CD4-positive, alpha-beta T cell treated with Interleukin-10 for 1 hour (primary cell): ENCODE measurements at regions not wholly inside any gene's neighbourhood (a gene's known extent, or its start where the extent isn't known, plus 50 kb on each side); places are given as distances from the start of the nearest gene placed in this dataset.

Experiments used
- DNase-seq: peaks from one replicate; pipeline ENCODE4 v3.0.0-alpha.2; 2020

DNA sequence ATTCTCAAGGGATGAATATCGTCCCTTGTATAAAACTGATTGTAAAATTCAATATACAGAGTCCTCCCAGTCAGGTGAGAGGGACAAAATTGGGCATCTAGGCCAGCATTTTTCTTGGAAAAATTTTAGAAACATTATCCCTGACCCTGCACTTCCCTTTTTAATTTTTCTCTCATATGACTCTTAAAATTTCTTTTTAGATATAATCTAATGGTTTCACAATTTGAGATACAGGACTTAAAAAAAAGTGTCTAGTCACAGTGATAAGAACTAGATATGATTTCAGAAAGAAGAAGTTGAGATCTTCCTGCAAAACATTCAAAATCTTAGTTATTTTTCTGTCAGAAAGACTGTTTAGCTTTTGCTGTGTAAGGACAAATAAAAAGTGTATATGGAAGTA lies 270.8 kb upstream of the PPFIA2 start:
- no peak for DNase-seq

GRCh38 chr12:82028772-82029171 lies 269.6 kb upstream of the PPFIA2 start:
- no peak for DNase-seq

- DNase-seq: no peak
Measured at GRCh38 chr12:82027612-82028011, 268.5 kb upstream of the PPFIA2 start.

- DNase-seq: no peak
Measured at GRCh38 chr12:82025462-82025861, 266.3 kb upstream of the PPFIA2 start.

GRCh38 chr12:82019533-82019932 lies 260.4 kb upstream of the PPFIA2 start:
- peak; percentile 4 for DNase-seq

- DNase-seq: no peak
Measured at GRCh38 chr12:82015623-82016347, 256.6 kb upstream of the PPFIA2 start.

- no peak for DNase-seq
Measured at GRCh38 chr12:82012176-82012575, 253.0 kb upstream of the PPFIA2 start.

GRCh38 chr12:82009524-82009923 lies 250.4 kb upstream of the PPFIA2 start:
- no peak for DNase-seq

GRCh38 chr12:82008251-82008650 lies 249.1 kb upstream of the PPFIA2 start:
- no peak for DNase-seq

DNA sequence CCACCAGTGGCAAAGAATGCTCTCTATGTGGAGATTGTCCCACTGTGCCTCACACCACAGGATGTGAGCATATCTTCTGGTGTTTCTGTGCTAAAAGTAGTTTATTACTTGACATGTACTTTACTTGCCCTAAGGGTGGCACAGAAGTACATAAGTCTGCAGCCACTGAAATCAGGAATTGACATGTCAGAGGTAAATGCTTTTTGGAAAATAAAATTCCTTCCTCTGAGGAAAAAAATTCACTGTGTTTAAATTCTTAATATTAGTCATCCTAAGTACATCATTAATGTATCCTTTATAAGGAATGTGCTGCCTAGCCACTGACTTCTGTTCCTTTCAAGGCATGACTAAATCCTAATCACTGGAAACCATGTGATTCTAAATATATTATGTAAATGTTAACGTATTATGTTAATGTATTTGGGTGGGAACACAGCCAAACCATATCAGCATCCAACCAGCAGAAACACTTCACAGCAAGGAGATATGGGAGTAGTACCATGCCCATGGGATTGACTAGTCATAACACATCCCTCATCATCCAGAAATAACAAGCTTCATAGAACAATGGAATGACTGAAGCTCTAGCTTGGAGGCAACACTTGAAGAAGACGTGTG lies 239.7 kb upstream of the PPFIA2 start:
- no peak for DNase-seq

GRCh38 chr12:81992461-81992860 lies 233.3 kb upstream of the PPFIA2 start:
- peak; percentile 34 for DNase-seq

GRCh38 chr12:81991868-81992267 lies 232.7 kb upstream of the PPFIA2 start:
- DNase-seq: no peak

GRCh38 chr12:81988362-81988761 lies 229.2 kb upstream of the PPFIA2 start:
- no peak for DNase-seq

GRCh38 chr12:81987371-81987770 lies 228.2 kb upstream of the PPFIA2 start:
- no peak for DNase-seq

DNA sequence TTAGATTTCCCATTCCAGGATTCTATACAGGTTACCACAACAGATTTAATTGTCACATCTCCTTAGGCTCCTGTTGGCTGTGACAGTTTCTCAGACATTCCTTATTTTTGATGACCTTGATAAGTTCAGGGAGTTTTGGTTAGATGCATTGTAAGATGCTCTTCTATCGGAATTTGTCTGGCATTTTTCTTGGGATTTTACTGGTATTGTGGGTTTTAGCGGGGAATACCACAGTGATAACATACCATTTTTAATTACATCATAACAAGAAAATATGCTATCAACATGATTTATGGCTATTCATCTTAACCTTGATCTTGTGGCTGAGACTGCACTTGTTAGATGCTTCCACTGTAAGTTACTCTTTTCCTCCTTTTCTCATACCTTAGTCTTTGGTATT lies 217.5 kb upstream of the PPFIA2 start:
- no peak for DNase-seq

- DNase-seq: no peak
Measured at GRCh38 chr12:81974762-81975161, 215.6 kb upstream of the PPFIA2 start.

GRCh38 chr12:81968421-81968820 lies 209.3 kb upstream of the PPFIA2 start:
- DNase-seq: no peak

DNA sequence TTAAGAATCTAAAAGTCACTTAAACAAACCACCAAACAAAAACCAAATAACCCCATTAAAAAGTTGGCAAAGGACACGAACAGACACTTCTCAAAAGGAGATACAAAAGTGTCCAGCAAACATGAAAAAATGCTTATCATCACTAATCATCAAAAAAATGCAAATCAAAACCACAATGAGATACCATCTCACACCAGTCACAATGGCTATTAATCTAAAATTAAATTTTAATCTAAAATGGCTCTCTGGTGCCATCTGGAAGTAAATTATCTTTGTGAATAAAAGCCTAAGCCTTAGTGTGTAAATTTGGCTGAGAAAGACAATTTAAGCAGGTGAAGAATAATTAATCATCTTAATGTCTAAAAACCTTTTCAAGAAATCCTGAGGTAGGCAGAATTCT lies 204.5 kb upstream of the PPFIA2 start:
- no peak for DNase-seq

DNA sequence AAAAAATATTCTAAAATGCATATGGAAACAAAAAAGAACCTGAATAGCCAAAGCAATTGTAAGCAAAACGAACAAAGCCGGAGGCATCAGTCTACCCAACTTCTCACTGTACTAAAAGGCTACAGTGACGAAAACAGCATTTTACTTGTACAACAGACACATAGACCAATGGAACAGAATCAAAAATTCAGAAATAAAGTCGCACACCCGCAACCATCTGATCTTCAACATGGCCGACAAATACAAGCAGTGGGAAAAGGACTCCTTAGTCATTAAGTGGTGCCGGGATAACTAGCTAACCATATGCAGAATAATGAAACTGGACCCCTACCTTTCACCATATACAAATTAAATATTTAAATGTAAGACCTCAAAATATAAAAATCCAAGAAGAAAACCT lies 203.9 kb upstream of the PPFIA2 start:
- DNase-seq: no peak

DNA sequence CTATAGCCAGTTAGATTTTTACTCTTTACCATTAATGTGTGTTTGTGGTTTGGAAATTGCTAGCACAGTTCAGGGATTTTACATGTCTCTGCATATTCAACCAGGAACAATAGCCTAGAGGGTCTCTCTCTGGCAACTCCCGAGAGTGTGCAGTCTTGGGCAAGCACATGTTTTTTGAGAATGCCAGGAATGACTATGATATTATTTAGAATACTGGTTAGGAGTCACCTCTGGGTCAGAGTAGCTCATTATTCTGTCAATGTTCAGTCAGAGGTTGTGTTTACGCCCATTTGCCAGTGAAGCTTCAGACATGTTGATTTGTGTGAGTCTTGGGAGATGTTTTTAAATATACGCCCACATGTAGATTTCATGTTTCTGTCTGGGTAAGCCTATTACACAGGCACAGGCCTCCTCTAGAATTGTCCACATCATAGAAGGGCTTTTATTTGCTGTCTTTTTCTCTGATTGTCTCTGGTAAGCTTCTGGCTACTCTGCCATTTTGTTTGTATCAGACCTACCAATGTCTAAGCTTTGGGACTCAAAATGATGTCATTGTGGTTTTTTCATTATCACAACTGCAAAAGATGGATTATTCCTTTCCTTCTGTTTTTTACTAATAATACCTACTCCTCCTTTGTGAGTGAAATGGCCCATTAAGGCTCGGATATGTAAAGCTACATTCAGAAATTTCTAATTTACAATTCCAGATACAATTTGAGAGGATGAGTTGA lies 203.1 kb upstream of the PPFIA2 start:
- DNase-seq: no peak

- DNase-seq: no peak
Measured at GRCh38 chr12:81958406-81958805, 199.3 kb upstream of the PPFIA2 start.

DNA sequence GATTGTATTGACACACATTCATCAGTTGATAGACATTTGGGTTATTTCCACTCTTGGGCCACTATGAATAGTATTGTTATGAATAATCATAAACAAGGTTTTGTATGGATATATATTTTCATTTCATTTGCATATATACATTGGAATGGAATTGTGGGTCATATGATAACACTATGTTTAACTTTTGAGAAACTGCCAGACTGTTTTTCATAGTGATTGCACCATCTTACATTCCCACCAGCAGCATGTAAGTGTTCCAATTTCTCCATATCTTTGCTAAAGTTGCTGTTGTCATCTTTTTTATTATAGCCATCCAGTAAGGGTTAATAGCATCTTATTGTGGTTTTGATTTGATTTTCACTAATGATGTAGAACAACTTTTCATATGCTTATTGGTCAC lies 198.5 kb upstream of the PPFIA2 start:
- no peak for DNase-seq

DNA sequence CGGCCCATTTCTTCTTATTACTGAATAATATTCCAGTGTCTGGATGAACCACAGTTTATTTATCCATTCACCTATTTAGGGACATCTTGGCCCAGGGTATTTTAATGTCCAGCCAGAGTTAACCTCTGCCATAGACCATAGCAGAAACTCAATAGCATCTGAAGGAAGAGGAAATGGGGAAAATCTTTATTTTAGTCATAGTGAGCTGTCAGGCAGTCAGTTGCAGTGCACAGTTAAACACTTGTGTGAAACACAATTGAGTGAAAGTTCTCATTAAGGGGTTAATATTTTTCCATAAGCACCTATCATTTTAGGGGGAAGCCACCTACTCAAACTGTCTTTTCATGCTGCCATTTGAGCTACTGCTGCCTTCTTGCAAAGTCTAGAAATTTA lies 197.3 kb upstream of the PPFIA2 start:
- DNase-seq: no peak

DNA sequence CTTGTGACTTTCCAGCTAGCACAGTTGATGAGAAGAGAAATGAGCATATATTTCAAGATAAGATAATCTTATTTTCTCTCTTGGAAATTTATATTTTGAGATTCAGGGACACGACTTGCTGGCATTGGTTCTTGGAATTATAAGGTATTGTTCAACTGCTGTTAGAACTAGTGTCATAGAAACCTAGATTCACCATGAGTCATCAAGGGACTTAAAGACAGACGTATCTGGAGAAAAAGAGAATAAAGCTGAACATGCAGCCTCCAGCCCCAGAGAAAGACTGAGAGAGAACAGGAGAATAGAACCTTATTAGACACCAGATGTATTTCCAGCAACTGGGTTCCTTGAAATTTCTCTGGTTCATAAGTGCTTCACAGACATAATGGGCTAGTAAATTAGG lies 194.4 kb upstream of the PPFIA2 start:
- DNase-seq: no peak
